ENCODE measurements at regions not wholly inside any gene's neighbourhood (a gene's known extent, or its start where the extent isn't known, plus 50 kb on each side); places are given as distances from the start of the nearest gene placed in this dataset.
"Not testable (repeated sequence)": the region's sequence is repeated elsewhere in the genome, so short reads cannot be mapped to it uniquely, and the experiment has no call there.

DNA sequence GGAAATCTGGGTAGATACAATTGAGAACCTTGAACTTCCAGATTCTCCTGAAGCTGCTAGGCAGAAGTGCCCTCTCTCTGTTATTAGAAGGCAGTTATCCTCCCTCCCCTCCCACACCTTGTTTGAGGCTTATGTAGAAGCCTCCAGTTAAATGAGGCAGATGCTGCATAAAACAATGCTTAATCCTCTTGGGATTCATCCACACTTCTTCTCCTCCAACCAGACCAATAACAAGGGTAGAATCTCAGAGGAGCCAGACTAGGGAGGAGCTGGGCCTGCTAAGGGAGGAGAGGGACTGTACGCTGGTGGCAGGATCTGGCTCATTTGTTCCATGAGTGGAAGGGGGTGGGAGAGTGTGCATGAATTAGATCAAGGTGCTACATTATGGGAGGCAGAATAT is 88.3 kb upstream of the PRR23C start:
- TF ChIP-seq, protein P1, sequence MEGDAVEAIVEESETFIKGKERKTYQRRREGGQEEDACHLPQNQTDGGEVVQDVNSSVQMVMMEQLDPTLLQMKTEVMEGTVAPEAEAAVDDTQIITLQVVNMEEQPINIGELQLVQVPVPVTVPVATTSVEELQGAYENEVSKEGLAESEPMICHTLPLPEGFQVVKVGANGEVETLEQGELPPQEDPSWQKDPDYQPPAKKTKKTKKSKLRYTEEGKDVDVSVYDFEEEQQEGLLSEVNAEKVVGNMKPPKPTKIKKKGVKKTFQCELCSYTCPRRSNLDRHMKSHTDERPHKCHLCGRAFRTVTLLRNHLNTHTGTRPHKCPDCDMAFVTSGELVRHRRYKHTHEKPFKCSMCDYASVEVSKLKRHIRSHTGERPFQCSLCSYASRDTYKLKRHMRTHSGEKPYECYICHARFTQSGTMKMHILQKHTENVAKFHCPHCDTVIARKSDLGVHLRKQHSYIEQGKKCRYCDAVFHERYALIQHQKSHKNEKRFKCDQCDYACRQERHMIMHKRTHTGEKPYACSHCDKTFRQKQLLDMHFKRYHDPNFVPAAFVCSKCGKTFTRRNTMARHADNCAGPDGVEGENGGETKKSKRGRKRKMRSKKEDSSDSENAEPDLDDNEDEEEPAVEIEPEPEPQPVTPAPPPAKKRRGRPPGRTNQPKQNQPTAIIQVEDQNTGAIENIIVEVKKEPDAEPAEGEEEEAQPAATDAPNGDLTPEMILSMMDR (IDR thresholded peaks at IDR 0.05; ENCODE audit: borderline replicate concordance): no peak
- intact Hi-C loops (cut with micrococcal nuclease): no loop called here
- no peaks in the 10 kb centered on the region for H3K36me3 ChIP-seq
- no peak overlapping the region for H3K4me3 ChIP-seq
- no peak overlapping the region for H3K27ac ChIP-seq (replicated peaks)
- no peak for DNase-seq
- no peaks in the 10 kb centered on the region for H3K9me3 ChIP-seq (replicated peaks)
- peaks cover 6% of the 10 kb centered on the region for H3K27me3 ChIP-seq (ENCODE audit: low read depth)
- H3K4me1 ChIP-seq: no peaks in the 10 kb centered on the region

DNA sequence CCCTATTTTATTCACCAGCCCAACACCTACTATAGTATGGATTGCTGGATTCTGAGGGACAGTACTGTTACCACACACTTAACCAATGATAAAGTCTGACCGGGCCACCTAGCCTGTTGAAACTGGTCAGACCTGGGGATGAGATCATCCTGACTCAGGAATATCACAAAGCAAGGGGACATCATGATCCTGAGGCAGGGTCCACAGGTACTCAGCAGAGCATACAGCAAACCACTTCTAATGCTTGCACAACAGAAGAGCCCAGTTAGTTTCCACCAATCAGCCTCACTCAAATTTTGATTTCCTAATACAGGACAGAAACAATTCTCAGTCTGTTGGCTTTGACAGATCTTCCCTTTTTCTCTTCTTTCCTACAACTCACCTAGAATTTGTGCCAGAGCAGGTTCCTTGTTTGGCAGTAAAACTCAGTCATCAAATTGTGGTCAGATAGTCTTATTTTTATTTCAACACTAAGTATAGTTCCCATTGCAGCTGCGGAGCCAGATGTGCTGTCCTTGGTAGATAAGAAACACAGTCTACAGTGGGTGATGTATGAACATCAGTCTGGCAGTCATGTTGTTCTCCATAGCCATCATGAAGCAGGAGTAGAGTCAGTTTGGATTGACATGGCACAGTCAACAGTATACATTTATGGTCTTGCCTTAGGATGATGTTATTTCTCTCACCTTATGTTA is 90.1 kb upstream of the PRR23C start:
- Histone ChIP-seq H3K4me1 (no peaks in the 10 kb centered on the region), H3K9me3 (replicated peaks) (no peaks in the 10 kb centered on the region), H3K36me3 (no peaks in the 10 kb centered on the region), H3K27ac (replicated peaks) (no peak overlapping the region), H3K27me3 (ENCODE audit: low read depth) (peaks cover 6% of the 10 kb centered on the region), H3K4me3 (no peak overlapping the region)
- no peak for DNase-seq
- TF ChIP-seq, protein P1 (IDR thresholded peaks at IDR 0.05; ENCODE audit: borderline replicate concordance): no peak
- intact Hi-C loops (cut with micrococcal nuclease): no loop called here

DNA sequence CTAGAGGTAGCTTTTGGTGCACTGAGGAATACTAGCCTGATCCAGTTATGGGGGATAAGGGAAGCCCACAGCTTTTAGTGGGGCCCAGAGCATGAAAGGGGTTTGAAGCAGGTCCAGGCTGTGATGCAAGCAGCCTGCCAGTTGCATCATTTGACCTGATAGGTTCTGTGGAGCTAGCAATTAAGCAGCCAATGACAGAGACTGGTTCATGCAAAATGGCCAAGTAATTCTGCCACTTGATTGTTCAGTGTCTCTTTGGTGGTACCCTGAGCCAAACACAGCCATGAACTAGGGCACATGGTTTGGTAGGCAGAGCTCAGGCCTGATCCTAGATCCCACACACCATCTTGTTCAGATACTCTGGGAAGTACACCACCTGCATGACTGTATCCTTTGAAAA is 91.0 kb upstream of the PRR23C start:
- no peak for DNase-seq

DNA sequence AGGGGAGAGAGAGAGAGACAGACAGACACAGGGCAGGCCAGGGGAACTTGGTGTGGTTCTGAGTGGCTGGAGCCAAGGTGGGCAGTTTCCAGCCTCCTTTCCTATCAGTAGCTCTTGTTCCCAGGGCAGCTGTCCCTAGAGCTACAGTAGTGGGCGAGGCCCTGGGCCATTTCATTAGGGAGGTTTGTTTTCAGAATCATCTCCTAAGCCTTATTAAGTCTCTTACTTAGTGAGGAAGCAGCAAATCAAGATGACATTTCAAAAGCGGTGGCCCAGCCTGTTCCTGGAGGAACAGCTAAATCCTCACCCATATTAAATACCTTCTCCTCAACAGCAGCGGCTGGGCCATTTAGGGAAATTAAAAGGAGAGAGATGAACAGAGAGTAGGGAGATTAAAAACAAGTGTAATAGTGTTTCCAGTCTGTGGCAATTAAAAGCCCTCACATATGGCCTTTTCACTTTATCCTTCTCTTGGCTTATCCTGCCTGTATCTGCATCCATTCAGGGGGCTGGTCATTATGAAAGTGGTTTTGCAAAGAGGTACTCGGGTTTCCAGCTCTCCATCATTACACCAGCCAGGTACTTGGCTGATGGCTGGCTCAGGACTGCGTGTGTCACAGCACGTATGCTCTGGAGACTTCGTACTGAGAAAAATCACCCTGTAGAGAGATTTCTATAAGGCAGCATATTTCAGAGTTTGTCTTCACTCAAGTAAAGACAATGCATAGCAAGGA is 91.9 kb upstream of the PRR23C start:
- intact Hi-C loops (cut with micrococcal nuclease): no loop called here
- Histone ChIP-seq H3K27me3 (ENCODE audit: low read depth) (peaks cover 6% of the 10 kb centered on the region), H3K4me3 (no peak overlapping the region), H3K36me3 (no peaks in the 10 kb centered on the region), H3K4me1 (no peaks in the 10 kb centered on the region), H3K9me3 (replicated peaks) (no peaks in the 10 kb centered on the region), H3K27ac (replicated peaks) (no peak overlapping the region)
- TF ChIP-seq, protein P1 (IDR thresholded peaks at IDR 0.05; ENCODE audit: borderline replicate concordance): no peak
- no peak for DNase-seq

More for the DNA sequence above, 91.0 kb upstream of the PRR23C start:
- peaks cover 6% of the 10 kb centered on the region for H3K27me3 ChIP-seq (ENCODE audit: low read depth)
- H3K9me3 ChIP-seq (replicated peaks): no peaks in the 10 kb centered on the region
- H3K4me3 ChIP-seq: no peak overlapping the region
- H3K36me3 ChIP-seq: no peaks in the 10 kb centered on the region
- H3K27ac ChIP-seq (replicated peaks): no peak overlapping the region
- intact Hi-C loops (cut with micrococcal nuclease): no loop called here
- TF ChIP-seq, protein P1 (IDR thresholded peaks at IDR 0.05; ENCODE audit: borderline replicate concordance): no peak
- H3K4me1 ChIP-seq: no peaks in the 10 kb centered on the region

DNA sequence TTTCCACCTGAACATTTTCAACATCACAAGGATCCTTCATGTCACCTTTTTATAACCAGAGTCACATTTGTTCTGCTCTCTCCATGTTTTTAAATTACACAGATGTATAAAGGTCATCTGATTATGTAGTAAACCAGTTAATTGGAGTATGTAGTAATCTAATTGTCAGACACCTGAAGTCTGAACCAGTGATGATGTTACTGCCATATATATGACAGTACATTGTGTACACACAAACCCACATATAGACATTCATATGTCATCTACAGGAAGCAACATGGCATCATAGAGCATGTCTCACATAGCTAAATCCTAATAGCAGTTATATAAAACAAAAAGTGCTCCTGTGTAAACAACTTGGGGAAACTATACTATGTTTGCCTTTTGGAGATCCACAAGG is 95.9 kb upstream of the PRR23C start:
- no peak for DNase-seq
- H3K4me1 ChIP-seq: no peaks in the 10 kb centered on the region
- no peaks in the 10 kb centered on the region for H3K36me3 ChIP-seq
- H3K9me3 ChIP-seq (replicated peaks): no peaks in the 10 kb centered on the region
- intact Hi-C loops (cut with micrococcal nuclease): no loop called here
- H3K27ac ChIP-seq (replicated peaks): no peak overlapping the region
- H3K27me3 ChIP-seq (ENCODE audit: low read depth): no peaks in the 10 kb centered on the region
- TF ChIP-seq, protein P1 (IDR thresholded peaks at IDR 0.05; ENCODE audit: borderline replicate concordance): no peak
- H3K4me3 ChIP-seq: no peak overlapping the region

DNA sequence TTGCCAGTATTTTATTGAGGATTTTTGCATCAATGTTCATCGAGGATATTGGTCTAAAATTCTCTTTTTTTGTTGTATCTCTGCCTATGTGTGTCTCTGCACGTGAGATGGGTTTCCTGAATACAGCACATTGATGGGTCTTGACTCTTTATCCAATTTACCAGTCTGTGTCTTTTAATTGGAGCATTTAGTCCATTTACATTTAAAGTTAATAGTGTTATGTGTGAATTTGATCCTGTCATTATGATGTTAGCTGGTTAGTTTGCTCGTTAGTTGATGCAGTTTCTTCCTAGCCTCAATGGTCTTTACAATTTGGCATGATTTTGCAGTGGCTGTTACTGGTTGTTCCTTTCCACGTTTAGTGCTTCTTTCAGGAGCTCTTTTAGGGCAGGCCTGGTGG is 101.3 kb upstream of the PRR23C start:
- H3K27me3 ChIP-seq (ENCODE audit: low read depth); intact Hi-C loops (cut with micrococcal nuclease); H3K27ac ChIP-seq (replicated peaks); H3K4me1 ChIP-seq; H3K36me3 ChIP-seq; H3K9me3 ChIP-seq (replicated peaks); H3K4me3 ChIP-seq; DNase-seq: not testable (repeated sequence)
